Keratinocyte (primary cell): ENCODE measurements at regions not wholly inside any gene's neighbourhood (a gene's known extent, or its start where the extent isn't known, plus 50 kb on each side); places are given as distances from the start of the nearest gene placed in this dataset.

Experiments used
- DNase-seq: peaks from one replicate; pipeline ENCODE4 v3.0.0-alpha.2; 2011; ENCODE audit warnings: low read depth, missing footprints, low spot score
- FAIRE-seq: peaks from 2 replicates; lab custom pipeline; 2011; peaks lifted over from hg19 to GRCh38; lab: Jason Lieb, UNC
- H2AFZ ChIP-seq: 2 replicates; pipeline ENCODE4 v1.6.0; 2012; ENCODE audit warnings: low read length, control low read depth, inconsistent platforms; ENCODE audit not compliant: control insufficient read depth
- H3K27ac ChIP-seq: 2 replicates; pipeline ENCODE4 v1.5.1; 2011; ENCODE audit warnings: low read length; ENCODE audit not compliant: control insufficient read depth, insufficient read depth
- H3K27me3 ChIP-seq: 3 replicates; pipeline ENCODE4 v1.6.0; 2011; ENCODE audit warnings: low read length; ENCODE audit not compliant: control insufficient read depth, insufficient read depth; ENCODE audit errors: extremely low read depth
- H3K36me3 ChIP-seq, 2 experiments: 2 replicates in 1 of 2; 3 replicates in 1 of 2; pipeline ENCODE4 v1.5.1; 2011; ENCODE audit warnings: low read length in 2 of 2, mild to moderate bottlenecking in 1 of 2; ENCODE audit not compliant: control insufficient read depth in 2 of 2, insufficient read depth in 2 of 2; ENCODE audit errors: extremely low read depth in 1 of 2
- H3K4me1 ChIP-seq: 3 replicates; pipeline ENCODE4 v1.5.1; 2011; ENCODE audit warnings: low read length; ENCODE audit not compliant: control insufficient read depth, insufficient read depth; ENCODE audit errors: extremely low read depth
- H3K4me2 ChIP-seq: 3 replicates; pipeline ENCODE4 v1.6.0; 2011; ENCODE audit warnings: low read depth, low read length; ENCODE audit not compliant: control insufficient read depth, insufficient read depth; ENCODE audit errors: extremely low read depth
- H3K4me3 ChIP-seq, 3 experiments: fragments of 200-600 bp in 1 of 3; sonication (generic) in 1 of 3; 2 replicates in 2 of 3; 3 replicates in 1 of 3; pipeline ENCODE4 v1.5.1; 2011 to 2016; ENCODE audit warnings: low read length in 3 of 3, mild to moderate bottlenecking in 3 of 3, control low read depth in 2 of 3, inconsistent platforms in 1 of 3, low read depth in 1 of 3, mixed read lengths in 1 of 3, mixed run types in 1 of 3, moderate library complexity in 1 of 3; ENCODE audit not compliant: control insufficient read depth in 2 of 3, insufficient read depth in 2 of 3; ENCODE audit errors: extremely low read depth in 1 of 3
- H3K79me2 ChIP-seq: 2 replicates; pipeline ENCODE4 v1.6.0; 2012; ENCODE audit warnings: low read length; ENCODE audit not compliant: control insufficient read depth, insufficient read depth
- H3K9ac ChIP-seq: 3 replicates; pipeline ENCODE4 v1.6.0; 2011; ENCODE audit warnings: low read length; ENCODE audit not compliant: control insufficient read depth, insufficient read depth; ENCODE audit errors: extremely low read depth
- H3K9me1 ChIP-seq: 3 replicates; pipeline ENCODE4 v1.6.0; 2011; ENCODE audit warnings: low read length; ENCODE audit not compliant: control insufficient read depth, insufficient read depth; ENCODE audit errors: extremely low read depth
- H3K9me3 ChIP-seq: 2 replicates; pipeline ENCODE4 v1.5.1; 2012; ENCODE audit warnings: low read depth, low read length; ENCODE audit not compliant: control insufficient read depth
- H4K20me1 ChIP-seq: 3 replicates; pipeline ENCODE4 v1.6.0; 2011; ENCODE audit warnings: low read length; ENCODE audit not compliant: control insufficient read depth, insufficient read depth; ENCODE audit errors: extremely low read depth
- EZH2 ChIP-seq: IDR thresholded peaks from one replicate; pipeline ENCODE4 v1.6.1; 2012; ENCODE audit warnings: inconsistent platforms, mild to moderate bottlenecking, low read length, moderate library complexity
- dilution Hi-C: fragments of 300-500 bp; cut with MboI; formaldehyde crosslinking; loops from one replicate; pipeline ENCODE4 v1.7.0; 2020; ENCODE audit warnings: low sequenced_read_pairs; ENCODE audit not compliant: extremely low pct_ligation_motif_present
- TF ChIP-seq, protein P1 (sequence below), 3 experiments: IDR thresholded peaks in 1 of 3; conservative IDR thresholded peaks in 1 of 3; optimal IDR thresholded peaks in 1 of 3; 2 replicates in 2 of 3; 3 replicates in 1 of 3; pipeline versions ENCODE3 to v1.5.1; 2011; ENCODE audit warnings: low read length in 3 of 3, mild to moderate bottlenecking in 3 of 3, moderate library complexity in 2 of 3, control low read depth in 1 of 3, inconsistent platforms in 1 of 3; ENCODE audit not compliant: insufficient read depth in 2 of 3; ENCODE audit errors: extremely low read depth in 1 of 3

DNA sequence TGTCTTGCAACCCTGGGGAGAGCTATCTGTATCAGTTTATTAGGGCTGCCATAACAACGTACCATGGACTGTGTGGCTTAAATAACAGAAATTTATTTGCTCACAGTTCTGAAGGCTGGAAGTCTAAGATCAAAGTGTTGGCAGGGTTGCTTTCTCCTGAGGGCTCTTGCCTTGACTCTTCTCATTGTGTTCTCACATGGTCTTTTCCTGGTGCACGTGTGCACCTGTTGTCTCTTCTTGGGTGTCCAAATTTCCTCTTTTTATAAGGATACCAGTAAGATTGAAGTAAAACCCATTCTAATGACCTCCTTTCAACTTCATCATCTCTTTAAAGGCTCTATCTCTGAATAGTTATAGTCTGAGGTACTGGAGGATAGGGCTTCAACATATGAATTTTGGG is 72.3 kb upstream of the PDE7B start:
- Histone ChIP-seq H3K4me2 (no peak overlapping the region), H3K27ac (no peak overlapping the region), H3K4me1 (no peaks in the 10 kb centered on the region), H2AFZ (no peak overlapping the region), H4K20me1 (no peaks in the 10 kb centered on the region), H3K36me3 (no peaks in the 10 kb centered on the region), H3K9me3 (no peaks in the 10 kb centered on the region), H3K27me3 (no peaks in the 10 kb centered on the region), H3K9ac (no peak overlapping the region), H3K79me2 (no peaks in the 10 kb centered on the region), H3K9me1 (no peaks in the 10 kb centered on the region), H3K4me3 (no peak overlapping the region)
- FAIRE-seq (no peak), DNase-seq (no peak)
- dilution Hi-C loops, result no loop called here
- TF ChIP-seq, protein P1, sequence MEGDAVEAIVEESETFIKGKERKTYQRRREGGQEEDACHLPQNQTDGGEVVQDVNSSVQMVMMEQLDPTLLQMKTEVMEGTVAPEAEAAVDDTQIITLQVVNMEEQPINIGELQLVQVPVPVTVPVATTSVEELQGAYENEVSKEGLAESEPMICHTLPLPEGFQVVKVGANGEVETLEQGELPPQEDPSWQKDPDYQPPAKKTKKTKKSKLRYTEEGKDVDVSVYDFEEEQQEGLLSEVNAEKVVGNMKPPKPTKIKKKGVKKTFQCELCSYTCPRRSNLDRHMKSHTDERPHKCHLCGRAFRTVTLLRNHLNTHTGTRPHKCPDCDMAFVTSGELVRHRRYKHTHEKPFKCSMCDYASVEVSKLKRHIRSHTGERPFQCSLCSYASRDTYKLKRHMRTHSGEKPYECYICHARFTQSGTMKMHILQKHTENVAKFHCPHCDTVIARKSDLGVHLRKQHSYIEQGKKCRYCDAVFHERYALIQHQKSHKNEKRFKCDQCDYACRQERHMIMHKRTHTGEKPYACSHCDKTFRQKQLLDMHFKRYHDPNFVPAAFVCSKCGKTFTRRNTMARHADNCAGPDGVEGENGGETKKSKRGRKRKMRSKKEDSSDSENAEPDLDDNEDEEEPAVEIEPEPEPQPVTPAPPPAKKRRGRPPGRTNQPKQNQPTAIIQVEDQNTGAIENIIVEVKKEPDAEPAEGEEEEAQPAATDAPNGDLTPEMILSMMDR (optimal IDR thresholded peaks at IDR 0.05 in 1 of 3, IDR thresholded peaks at IDR 0.05 in 1 of 3, conservative IDR thresholded peaks at IDR 0.05 in 1 of 3; ENCODE audit: extremely low read depth in 1 of 3, insufficient read depth in 2 of 3, low read length in 3 of 3), result no peak
- TF ChIP-seq EZH2, result no peak

- no peak overlapping the region for H3K9ac ChIP-seq
- H3K36me3 ChIP-seq, result no peaks in the 10 kb centered on the region
- no peaks in the 10 kb centered on the region for H3K27me3 ChIP-seq
- no peak overlapping the region for H3K4me3 ChIP-seq
- DNase-seq (no peak), FAIRE-seq (no peak)
- no peak overlapping the region for H3K27ac ChIP-seq
- H4K20me1 ChIP-seq, result no peaks in the 10 kb centered on the region
- H3K4me1 ChIP-seq, result no peaks in the 10 kb centered on the region
- H3K9me1 ChIP-seq, result no peaks in the 10 kb centered on the region
- dilution Hi-C loops, result no loop called here
- no peak overlapping the region for H2AFZ ChIP-seq
- no peaks in the 10 kb centered on the region for H3K79me2 ChIP-seq
- TF ChIP-seq EZH2, result no peak
- TF ChIP-seq, protein P1 (optimal IDR thresholded peaks at IDR 0.05 in 1 of 3, IDR thresholded peaks at IDR 0.05 in 1 of 3, conservative IDR thresholded peaks at IDR 0.05 in 1 of 3; ENCODE audit: extremely low read depth in 1 of 3, insufficient read depth in 2 of 3, low read length in 3 of 3), result no peak
- no peaks in the 10 kb centered on the region for H3K9me3 ChIP-seq
- H3K4me2 ChIP-seq, result no peak overlapping the region
Measured at GRCh38 chr6:135780326-135780725, 71.2 kb upstream of the PDE7B start.
